Ascending aorta (tissue), 2 donors: ENCODE measurements at regions not wholly inside any gene's neighbourhood (a gene's known extent, or its start where the extent isn't known, plus 50 kb on each side); places are given as distances from the start of the nearest gene placed in this dataset.

Source experiments
- DNase-seq, 2 donors: peaks; one replicate each; pipeline ENCODE4 v3.0.0-alpha.2; 2019; ENCODE audit warnings: low spot score in 2 of 2
- H3K27ac ChIP-seq, 2 donors: fragments of 200-600 bp; sonication (generic); one replicate each; pipeline ENCODE4 v1.5.1; 2016 to 2017; ENCODE audit warnings: mild to moderate bottlenecking in 1 of 2
- H3K27me3 ChIP-seq: fragments of 200-600 bp; sonication (generic); one replicate; pipeline ENCODE4 v1.5.1; 2017
- H3K36me3 ChIP-seq, 2 donors: fragments of 200-600 bp; sonication (generic); one replicate each; pipeline ENCODE4 v1.5.1; 2016
- H3K4me1 ChIP-seq, 2 donors: fragments of 200-600 bp; sonication (generic); one replicate each; pipeline ENCODE4 v1.5.1; 2016 to 2017; ENCODE audit warnings: mild to moderate bottlenecking in 1 of 2
- H3K4me3 ChIP-seq, 2 donors: fragments of 200-600 bp; sonication (generic); one replicate each; pipeline ENCODE4 v1.5.1; 2016 to 2017; ENCODE audit warnings: mild to moderate bottlenecking in 1 of 2
- H3K9me3 ChIP-seq, 2 donors: fragments of 200-600 bp; sonication (generic); one replicate each; pipeline ENCODE4 v1.5.1; 2016
- intact Hi-C: fragments of 100-400 bp; cut with DNase I; formaldehyde crosslinking; loops from one replicate; pipeline ENCODE4 v1.15.1; 2023
- TF ChIP-seq, protein P1 (sequence below), 3 experiments: fragments of 200-600 bp in 2 of 3; fragments of 450-650 bp in 1 of 3; sonication (generic) in 2 of 3; IDR thresholded peaks; one replicate each; pipeline ENCODE4 v1.5.1; 2016 to 2019; ENCODE audit warnings: antibody characterized with exemption in 3 of 3, mild to moderate bottlenecking in 1 of 3, moderate library complexity in 1 of 3

DNA sequence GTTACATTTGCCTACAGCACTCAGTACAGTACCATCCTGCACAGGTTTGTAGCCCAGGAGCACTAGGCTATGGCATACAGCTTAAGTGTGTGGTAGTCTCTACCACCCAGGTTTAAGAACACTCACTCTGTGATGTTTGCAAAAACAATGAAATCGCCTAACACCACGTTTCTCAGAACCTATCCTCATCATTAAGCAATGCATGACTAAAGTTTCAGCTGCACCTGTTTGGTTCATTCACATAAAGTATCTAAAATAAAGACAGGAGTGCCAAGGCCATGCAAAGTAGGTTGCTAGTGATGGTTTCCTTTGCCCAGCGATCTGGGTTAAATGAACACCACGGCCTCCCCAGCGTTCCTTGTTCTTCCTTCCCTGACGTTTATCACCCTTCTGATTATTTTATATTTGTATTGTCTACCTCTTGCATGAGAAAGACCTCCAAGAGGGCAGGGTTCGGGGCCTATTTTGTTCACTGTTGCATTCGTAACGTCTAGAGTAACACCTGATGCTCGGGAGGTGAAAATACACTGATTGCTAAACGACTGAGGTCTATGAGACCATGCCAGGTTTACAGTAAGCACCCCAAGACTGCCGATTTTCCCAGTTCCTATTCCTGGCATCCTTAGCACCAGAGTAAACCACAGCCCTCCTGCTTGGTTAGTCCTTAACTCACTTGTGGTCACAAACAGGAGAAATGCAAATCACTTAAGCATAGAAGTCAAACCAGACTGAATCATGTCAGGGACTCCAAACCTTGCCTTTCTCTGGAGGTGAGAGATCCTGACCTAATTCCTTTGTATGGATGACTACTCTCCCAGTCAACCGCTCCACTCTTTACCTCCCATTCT lies 204.1 kb upstream of the NFE2L3 start:
- no peak for DNase-seq
- Histone ChIP-seq H3K36me3 (no peaks in the 10 kb centered on the region), H3K4me1 (peaks cover 7 to 10% of the 10 kb centered on the region in 2 donors), H3K27ac (no peak overlapping the region), H3K4me3 (no peak overlapping the region), H3K9me3 (no peaks in the 10 kb centered on the region), H3K27me3 (no peaks in the 10 kb centered on the region)
- TF ChIP-seq, protein P1, sequence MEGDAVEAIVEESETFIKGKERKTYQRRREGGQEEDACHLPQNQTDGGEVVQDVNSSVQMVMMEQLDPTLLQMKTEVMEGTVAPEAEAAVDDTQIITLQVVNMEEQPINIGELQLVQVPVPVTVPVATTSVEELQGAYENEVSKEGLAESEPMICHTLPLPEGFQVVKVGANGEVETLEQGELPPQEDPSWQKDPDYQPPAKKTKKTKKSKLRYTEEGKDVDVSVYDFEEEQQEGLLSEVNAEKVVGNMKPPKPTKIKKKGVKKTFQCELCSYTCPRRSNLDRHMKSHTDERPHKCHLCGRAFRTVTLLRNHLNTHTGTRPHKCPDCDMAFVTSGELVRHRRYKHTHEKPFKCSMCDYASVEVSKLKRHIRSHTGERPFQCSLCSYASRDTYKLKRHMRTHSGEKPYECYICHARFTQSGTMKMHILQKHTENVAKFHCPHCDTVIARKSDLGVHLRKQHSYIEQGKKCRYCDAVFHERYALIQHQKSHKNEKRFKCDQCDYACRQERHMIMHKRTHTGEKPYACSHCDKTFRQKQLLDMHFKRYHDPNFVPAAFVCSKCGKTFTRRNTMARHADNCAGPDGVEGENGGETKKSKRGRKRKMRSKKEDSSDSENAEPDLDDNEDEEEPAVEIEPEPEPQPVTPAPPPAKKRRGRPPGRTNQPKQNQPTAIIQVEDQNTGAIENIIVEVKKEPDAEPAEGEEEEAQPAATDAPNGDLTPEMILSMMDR (IDR thresholded peaks at IDR 0.05), result no peak
- intact Hi-C loops, result no loop called here

- H3K36me3 ChIP-seq, result no peaks in the 10 kb centered on the region
- no peak overlapping the region for H3K27ac ChIP-seq
- peak overlapping the region; percentile 76 to 89 for H3K4me3 ChIP-seq
- no peak for DNase-seq
- intact Hi-C loops, result loop anchor here (5.0 kb wide), 1 partner anchor 93 kb away; no protein-coding TSS in a partner anchor
- H3K9me3 ChIP-seq, result no peaks in the 10 kb centered on the region
- no peaks in the 10 kb centered on the region for H3K27me3 ChIP-seq
- TF ChIP-seq, protein P1 (IDR thresholded peaks at IDR 0.05), result no peak
- peaks cover 7 to 10% of the 10 kb centered on the region in 2 donors for H3K4me1 ChIP-seq
Measured at GRCh38 chr7:25949736-25950487, 202.1 kb upstream of the NFE2L3 start.

GRCh38 chr7:25950488-25951413 lies 201.2 kb upstream of the NFE2L3 start:
- H3K36me3 ChIP-seq, result no peaks in the 10 kb centered on the region
- intact Hi-C loops, result loop anchor here (5.0 kb wide), 1 partner anchor 93 kb away; no protein-coding TSS in a partner anchor
- peak; percentile 53 to 94 for DNase-seq
- H3K9me3 ChIP-seq, result no peaks in the 10 kb centered on the region
- no peaks in the 10 kb centered on the region for H3K27me3 ChIP-seq
- peak overlapping the region; percentile 76 to 89 for H3K4me3 ChIP-seq
- H3K27ac ChIP-seq, result no peak overlapping the region
- TF ChIP-seq, protein P1 (IDR thresholded peaks at IDR 0.05), result no peak
- peaks cover 7 to 10% of the 10 kb centered on the region in 2 donors for H3K4me1 ChIP-seq

- Histone ChIP-seq H3K4me1 (peaks cover 7 to 10% of the 10 kb centered on the region in 2 donors), H3K27ac (peak overlapping the region; percentile 0 to 56), H3K9me3 (no peaks in the 10 kb centered on the region), H3K27me3 (no peaks in the 10 kb centered on the region), H3K4me3 (peak overlapping the region; percentile 76 to 89), H3K36me3 (no peaks in the 10 kb centered on the region)
- TF ChIP-seq, protein P1 (IDR thresholded peaks at IDR 0.05), result no peak
- intact Hi-C loops, result loop anchor here (5.0 kb wide), 1 partner anchor 94 kb away; no protein-coding TSS in a partner anchor
- no peak for DNase-seq
Measured at GRCh38 chr7:25951414-25952260, 200.4 kb upstream of the NFE2L3 start.
